Renal cortex interstitium (tissue), 11 donors: ENCODE measurements at regions not wholly inside any gene's neighbourhood (a gene's known extent, or its start where the extent isn't known, plus 50 kb on each side); places are given as distances from the start of the nearest gene placed in this dataset.
A peak's percentile ranks its signal among the peaks of the same experiment; 100 is the strongest.
"Not testable (repeated sequence)": the region's sequence is repeated elsewhere in the genome, so short reads cannot be mapped to it uniquely, and the experiment has no call there.

Experiments
- DNase-seq, 11 donors: peaks; one replicate each; pipeline ENCODE4 v3.0.0-alpha.2; 2013; ENCODE audit warnings: low read depth in 9 of 11, low spot score in 4 of 11; ENCODE audit errors: extremely low read depth in 1 of 11

DNA sequence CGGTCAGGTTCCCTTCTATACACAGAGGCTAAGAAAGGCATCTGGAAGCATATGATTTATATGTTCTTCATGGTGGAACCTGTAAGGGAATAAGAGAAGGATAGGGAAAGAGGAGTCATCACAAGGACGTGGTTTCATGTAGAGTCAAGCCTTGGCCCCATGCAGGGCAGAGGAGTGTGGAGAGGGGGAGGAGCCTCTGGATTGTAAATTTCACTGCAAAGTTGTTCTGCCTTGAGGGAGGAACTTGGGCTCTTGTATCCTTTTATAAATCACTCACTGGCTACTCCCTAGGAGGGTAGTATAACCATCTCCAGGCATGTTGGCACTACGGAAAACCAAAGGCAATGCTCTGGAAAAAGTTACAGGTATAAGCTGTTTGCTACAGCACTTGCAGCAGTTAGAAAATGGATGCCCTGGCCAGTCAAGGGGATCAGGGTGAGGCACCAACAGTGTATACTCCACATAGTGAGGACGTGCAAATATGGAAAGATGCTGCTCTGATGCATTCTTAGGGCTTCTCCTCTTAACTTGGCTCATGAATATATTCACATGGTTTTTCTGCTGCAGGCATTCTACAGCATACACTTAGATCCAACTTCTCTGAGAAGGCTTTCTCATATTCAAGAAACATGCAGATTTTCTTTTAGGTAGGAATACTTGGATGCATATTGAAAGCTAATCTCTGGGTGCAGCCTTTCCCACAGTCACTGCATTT, 60.3 kb upstream of the ZNF81 start:
- DNase-seq: no peak

DNA sequence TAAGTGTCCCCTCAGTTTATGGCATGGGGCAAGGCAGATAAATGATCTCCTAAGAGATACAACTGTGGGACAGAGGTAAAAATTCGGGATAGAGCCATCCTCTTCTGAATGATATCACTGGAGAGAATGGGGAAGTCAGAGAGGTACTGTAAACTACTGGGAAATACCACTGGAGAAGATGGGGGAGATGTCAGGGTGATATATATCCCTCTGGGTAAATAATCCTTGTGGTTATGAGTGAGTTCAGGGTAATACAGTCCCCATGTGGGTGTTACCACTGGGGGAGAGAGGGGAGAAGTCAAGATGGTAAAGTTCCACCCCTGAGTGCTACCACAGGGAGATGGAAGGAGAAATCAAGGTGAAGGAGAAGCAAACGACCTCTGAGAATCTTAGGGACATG, 63.9 kb upstream of the ZNF81 start:
- no peak for DNase-seq

DNA sequence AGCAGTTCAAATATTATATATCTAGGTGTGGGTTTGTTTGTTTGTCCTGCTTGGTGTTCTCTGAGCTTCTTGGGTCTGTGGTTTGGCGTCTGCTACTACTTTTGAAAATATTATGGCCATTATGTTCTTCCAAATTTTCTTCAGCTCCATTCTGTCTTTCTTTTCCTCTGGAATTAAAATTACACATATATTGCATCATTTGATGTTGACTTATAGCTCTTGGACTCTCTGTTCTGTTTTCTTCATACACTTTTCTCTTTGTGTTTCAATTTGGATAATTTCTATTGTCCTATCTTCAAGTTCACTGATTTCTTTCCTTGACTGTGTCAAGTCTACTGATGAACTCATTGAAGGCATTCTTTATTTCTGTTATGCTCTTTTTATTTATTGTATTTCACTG, 65.2 kb upstream of the ZNF81 start:
- no peak for DNase-seq

DNA sequence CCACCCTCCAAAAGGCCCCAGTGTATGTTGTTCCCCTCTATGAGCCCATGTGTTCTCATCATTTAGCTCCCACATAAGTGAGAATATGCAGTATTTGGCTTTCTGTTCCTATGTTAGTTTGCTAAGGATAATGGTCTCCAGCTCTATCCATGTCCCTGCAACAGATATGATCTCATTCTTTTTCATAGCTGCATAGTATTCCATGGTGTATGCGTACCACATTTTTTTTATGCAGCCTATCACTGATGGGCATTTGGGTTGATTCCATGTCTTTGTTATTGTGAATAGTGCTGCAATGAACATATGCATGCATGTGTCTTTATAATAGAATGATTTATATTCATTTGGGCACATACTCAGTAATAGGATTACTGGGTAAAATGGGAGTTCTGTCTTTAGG, 73.9 kb upstream of the ZNF81 start:
- DNase-seq: not testable (repeated sequence)

DNA sequence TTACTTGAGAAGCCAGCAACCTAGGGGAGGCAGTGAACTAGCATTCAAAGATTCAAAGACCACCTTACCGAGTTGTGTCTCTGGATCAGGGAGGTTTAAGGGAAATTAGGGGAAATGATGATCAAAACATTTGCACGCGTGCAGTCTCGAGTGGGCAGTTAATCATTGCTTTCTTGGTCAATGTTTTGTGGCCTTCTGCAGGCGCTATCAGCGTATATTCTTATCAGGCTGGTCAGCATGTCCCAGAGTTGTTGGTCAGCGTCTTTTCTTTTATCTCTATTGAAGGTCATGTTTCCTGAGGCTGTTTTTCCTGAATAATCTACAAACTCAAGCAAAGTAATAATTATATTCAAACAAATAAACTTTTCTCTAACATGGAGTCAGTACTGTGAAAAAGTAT, 84.0 kb upstream of the ZNF81 start:
- DNase-seq: no peak

DNA sequence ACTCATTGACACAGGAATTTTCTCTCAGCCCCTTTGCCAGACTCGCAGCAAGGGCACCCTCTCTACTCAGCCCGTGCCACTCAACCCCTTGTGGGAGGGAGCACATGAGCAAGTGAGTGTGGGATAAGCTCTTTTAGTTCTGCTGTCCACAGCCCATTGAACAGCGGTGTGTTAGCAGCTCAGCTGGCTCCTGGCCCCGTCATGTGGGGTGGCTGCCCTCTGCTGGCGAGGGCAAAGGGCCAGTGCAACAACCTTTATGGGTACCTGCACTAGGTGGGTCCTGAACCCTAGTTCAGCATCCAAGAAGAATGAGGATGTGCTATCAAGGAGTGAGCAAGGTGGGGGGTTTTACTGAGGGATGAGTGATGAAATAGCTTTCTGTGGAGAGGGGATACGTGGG, 85.0 kb upstream of the ZNF81 start:
- DNase-seq: no peak

DNA sequence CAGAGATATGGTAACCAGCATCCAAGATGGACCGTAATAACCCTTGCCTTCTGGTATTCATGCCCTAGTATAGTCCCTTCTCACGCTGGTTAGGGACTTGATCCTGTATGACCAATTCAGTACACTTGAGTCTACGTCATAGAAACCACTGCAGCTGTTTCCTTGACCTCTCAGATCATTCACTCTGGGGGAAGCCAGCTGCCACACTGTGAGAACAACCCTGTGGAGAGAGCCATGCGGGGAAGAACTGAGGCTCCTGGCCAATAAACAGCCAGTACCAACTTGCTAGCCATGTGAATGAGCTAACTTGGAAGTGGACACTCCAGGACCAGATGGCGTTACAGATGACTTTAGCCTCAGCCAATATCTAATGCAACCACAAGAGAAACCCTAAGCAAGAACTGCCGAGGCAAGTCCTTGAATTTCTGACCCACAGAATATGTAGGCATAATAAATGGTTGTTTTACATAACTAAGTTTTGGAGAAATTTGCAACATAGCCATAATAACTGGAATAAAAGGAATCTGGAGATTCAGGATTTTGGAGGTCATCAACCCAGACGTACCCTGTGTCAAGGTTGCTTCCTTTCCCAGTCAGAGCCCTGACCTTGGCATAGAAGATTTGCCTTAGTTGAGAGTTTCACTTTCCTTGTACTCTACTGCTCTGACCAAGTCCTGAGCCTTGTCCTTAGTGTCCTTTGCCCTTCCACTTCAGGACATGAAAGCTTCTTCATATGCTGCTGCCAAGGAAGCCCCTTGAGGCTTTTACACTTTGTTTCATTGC, 87.3 kb upstream of the ZNF81 start:
- DNase-seq: no peak

DNA sequence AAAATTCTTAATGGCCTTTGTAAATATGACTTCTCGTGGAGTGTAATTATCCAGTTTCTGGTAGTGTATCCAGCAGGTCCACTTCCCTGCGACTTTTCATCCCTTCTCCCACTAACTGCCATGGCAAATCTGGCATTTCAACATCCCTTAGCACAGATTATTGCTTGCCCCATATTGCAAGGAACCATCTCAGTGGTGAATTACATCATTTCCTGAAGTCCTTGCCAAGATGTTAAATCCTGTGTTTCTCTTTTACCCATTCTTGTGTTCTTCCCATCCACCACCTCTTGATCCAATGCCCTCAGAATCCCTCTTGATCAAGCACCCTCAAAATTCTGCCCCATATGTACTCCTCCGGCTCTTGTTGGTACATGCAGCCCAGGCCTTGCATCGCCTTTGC, 88.1 kb upstream of the ZNF81 start:
- no peak for DNase-seq

DNA sequence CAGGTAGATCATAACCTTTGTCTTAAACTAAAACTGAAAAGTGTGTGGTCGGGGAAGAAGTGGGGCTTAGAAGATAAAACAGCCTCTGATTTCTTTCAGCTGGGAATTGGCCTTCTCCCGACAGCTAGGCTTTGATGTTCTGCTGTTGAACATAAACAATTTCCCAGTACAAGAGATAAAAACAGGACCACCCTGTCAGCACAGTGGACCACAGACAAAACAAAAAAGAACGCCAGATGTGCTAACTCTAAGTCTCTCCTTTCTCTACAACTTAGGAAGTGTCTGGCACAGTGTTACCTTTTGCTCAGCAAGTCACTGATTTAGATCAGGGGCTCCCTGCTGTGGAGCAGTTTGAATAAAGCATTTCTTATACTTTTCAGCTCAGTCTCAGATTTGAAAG, 87.5 kb upstream of the UXT start:
- DNase-seq: peak in 3 of 11 donors; percentile 3 to 24 (median 12)

DNA sequence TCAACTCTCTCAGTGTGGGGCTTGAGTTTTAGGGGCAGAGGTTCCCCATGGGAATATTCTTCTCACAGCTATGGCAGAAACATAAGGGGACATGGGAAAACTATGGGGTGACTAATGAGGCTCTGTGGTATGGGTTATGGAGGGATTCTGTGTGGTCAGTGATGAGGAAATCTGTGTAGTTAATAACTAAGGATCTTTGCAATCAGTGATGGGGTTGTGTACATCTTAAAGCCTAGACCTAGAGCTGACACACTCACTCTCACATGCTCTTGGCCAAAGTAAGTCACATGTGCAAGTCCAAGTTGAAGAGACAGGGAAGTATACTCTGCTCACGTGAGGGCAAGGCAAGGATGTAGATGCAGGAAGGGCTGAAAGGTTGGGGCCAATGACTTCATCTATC, 86.4 kb upstream of the UXT start:
- no peak for DNase-seq

DNA sequence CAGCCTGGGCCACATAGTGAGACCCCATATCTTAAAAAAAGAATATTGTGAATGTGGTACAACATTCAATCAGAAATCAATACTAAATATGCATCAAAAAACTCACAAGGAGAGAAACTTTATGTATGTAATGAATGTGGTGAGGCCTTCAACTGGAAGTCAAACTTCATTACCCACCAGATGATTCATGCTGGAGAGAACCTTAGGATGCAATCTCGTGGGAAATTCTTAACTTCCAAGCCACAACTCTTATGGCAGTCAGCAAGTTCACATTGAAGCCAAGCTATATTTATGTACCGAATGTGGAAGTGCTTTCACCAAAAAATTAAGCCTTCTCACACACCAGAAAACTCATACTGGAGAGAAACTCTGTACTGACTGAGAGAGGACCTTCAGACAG, 84.5 kb upstream of the UXT start:
- DNase-seq: no peak

DNA sequence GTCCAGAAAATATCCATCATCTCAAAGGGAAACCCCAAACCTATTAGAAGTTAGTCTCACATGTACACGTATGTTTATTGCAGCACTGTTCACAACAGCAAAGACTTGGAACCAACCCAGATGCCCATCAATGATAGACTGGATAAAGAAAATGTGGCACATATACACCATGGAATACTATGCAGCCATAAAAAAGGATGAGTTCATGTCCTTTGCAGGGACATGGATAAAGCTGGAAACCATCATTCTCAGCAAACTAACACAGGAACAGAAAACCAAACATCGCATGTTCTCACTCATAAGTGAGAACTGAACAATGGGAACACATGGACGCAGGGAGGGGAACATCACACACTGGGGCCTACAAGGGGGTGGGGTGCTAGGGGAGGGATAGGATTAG, 79.9 kb upstream of the UXT start:
- DNase-seq: not testable (repeated sequence)

DNA sequence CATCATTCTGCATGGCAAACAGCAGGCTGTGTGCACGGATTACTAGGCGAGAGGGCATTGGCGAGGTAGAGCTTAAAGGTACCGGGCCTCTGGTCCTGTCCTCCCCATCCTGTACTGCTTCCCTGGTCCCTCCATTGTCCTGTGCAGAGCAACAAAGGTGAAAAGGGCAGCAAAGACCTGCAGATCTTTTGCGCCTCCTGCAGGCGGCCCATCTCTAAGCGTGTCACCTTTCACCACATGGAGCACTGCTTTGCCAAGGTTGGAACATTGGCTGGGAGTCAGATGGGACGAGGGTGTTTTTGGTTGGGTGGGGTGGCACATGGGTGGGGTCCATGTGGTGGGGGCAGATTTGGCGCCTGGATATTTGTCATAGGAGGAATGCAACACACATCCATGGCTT, 64.7 kb upstream of the UXT start:
- DNase-seq: no peak

DNA sequence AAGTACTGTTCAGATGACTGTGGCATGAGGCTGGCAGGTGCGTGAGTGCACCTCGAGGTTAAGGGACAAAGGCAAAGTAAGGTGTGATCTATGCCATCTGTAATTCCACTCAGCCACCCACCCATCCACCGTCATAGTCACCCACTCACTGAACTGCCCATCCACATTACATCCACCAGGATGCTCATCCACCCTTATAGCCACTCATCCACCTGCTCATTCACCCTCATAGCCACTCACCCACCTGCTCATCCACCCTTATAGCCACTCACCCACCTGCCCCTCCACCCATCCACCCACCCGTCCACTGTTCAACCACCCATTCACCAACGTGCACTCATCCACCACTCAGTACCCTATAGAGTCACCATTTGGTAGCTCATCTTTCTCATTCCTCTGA, 64.1 kb upstream of the UXT start:
- DNase-seq: no peak

DNA sequence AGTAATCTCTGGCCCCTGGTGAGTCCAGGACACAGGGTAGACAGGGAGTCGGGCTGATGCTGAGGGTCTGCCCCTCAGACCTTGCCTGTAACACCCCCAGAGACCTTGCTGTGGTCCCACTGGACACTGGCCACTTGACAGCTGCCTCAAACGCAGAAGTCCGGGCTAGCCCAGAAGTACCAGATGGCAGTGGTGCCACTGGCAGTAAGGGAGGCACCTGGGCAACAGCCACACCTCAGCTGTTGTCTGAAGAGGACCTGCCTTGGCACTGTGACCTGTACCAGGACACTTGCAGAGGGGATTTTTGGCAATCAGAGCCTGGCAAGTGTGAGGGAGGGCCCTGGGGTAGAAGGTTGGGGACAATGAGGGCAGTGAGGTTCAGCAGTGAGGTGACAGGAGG, 63.3 kb upstream of the UXT start:
- DNase-seq: no peak

DNA sequence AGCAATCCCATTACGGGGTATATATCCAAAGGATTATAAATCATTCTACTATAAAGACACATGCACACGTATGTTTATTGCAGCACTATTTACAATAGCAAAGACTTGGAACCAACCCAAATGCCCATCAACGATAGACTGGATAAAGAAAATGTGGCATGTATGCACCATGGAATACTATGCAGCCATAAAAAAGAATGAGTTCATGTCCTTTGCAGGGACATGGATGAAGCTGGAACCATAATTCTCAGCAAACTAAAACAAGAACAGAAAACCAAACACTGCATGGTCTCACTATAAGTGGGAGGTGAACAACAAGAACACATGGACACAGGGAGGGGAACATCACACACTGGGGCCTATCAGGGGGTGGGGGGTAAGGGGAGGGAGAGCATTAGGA, 56.1 kb upstream of the UXT start:
- DNase-seq: not testable (repeated sequence)

DNA sequence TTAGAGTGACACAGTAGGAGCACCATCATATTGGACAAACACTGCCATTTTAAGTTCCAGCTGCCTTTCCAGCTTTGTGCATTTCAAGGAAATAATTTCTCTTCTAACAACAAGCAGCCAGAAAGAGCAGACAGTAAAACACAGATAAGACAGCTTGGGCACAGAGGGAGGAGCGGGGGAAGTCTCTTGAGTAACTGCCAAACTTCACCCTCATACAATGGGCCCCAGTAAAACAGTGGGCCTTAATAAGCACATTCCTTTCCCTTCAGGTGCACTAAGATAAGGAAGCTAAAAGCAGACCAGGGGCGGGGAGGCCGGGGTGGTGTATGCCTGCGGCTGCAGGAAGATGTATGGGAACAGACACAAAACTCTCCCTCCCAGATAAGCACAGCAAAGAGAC, 53.7 kb upstream of the UXT start:
- not testable (repeated sequence) for DNase-seq

DNA sequence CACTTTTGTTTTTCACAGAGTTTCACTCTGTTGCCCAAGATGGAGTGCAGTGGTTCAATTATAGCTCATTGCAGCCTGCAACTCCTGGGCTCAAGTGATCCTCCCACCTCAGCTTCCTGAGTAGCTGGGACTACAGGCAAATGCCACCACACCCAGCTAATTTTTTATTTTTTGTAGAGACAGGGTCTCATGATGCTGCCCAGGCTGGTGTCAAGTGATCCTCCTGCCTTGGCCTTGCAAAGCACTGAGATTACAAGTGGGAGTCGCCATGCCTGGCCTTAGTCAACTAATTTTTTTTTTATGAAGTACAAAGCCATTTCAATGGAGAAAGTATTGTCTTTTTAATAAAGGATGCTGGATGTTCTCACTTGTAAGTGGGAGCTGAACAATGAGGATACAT, 51.3 kb upstream of the UXT start:
- DNase-seq: no peak
